ENCODE measurements at regions not wholly inside any gene's neighbourhood (a gene's known extent, or its start where the extent isn't known, plus 50 kb on each side); places are given as distances from the start of the nearest gene placed in this dataset.

- TF ChIP-seq, protein P1, sequence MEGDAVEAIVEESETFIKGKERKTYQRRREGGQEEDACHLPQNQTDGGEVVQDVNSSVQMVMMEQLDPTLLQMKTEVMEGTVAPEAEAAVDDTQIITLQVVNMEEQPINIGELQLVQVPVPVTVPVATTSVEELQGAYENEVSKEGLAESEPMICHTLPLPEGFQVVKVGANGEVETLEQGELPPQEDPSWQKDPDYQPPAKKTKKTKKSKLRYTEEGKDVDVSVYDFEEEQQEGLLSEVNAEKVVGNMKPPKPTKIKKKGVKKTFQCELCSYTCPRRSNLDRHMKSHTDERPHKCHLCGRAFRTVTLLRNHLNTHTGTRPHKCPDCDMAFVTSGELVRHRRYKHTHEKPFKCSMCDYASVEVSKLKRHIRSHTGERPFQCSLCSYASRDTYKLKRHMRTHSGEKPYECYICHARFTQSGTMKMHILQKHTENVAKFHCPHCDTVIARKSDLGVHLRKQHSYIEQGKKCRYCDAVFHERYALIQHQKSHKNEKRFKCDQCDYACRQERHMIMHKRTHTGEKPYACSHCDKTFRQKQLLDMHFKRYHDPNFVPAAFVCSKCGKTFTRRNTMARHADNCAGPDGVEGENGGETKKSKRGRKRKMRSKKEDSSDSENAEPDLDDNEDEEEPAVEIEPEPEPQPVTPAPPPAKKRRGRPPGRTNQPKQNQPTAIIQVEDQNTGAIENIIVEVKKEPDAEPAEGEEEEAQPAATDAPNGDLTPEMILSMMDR (IDR thresholded peaks at IDR 0.05 in 4 of 5, conservative IDR thresholded peaks at IDR 0.05 in 1 of 5), result no peak
- TF ChIP-seq POLR2A (IDR thresholded peaks at IDR 0.05), result no peak
Measured at GRCh38 chr10:35795131-35795824, 153.2 kb upstream of the FZD8 start.

All from gastrocnemius medialis (tissue), 4 donors.